Stimulated activated CD4-positive, alpha-beta T cell treated with anti-CD3 and anti-CD28 coated beads, TNF-alpha, amount 100 ng/mL, for 1 hour (primary cell): ENCODE measurements at regions not wholly inside any gene's neighbourhood (a gene's known extent, or its start where the extent isn't known, plus 50 kb on each side); places are given as distances from the start of the nearest gene placed in this dataset.

Experiments
- DNase-seq, 3 donors: peaks; one replicate each; pipeline ENCODE4 v3.0.0-alpha.2; 2020; ENCODE audit warnings: low read depth in 3 of 3, low spot score in 1 of 3

- DNase-seq, result no peak
Measured at GRCh38 chr2:176500901-176501300, 231.7 kb downstream of the MTX2 start.

GRCh38 chr2:176501617-176502016 is 232.4 kb downstream of the MTX2 start:
- DNase-seq, result no peak

DNA sequence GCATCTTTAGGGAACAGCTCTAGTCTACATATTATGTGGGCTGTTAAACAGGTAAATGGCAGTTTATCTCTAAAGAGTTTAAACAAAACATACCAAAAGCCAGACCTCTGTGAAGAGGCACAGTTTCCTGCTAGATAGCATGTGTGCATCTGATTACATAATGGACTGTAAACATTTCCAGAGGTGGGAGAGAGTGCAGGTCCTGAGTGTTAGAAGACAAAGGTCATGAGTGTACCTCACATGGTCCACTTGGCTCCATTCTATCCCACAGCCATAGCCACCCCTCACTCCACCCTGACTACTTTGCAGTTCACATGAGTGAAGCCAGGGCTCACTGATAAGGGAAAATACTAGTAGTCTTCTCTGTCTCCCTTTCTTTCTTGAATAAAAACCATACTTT is 233.4 kb downstream of the MTX2 start:
- DNase-seq, result no peak

GRCh38 chr2:176503776-176504175 is 234.5 kb downstream of the MTX2 start:
- DNase-seq, result no peak

DNA sequence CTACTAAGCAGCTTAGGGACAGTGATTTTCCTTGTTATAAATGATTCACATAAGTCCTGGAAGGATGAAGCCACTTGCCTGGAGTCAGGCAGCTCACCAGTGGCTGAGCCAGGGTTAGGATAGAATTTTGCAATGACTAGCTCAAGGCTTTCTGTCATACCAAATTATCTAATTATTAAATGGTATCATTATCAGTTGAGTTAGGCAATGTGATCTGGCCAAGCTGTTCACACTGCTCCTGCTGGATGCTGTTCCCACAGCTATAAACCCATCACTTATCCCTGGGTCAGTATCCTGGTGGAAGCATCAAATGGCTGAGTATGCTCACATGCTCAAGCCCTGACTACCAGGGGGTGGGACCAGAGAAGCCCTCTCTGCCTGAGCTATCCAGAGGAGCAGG is 235.2 kb downstream of the MTX2 start:
- DNase-seq, result no peak

- DNase-seq, result no peak
Measured at GRCh38 chr2:176507786-176508185, 238.5 kb downstream of the MTX2 start.

GRCh38 chr2:176508374-176508773 is 239.1 kb downstream of the MTX2 start:
- no peak for DNase-seq

- no peak for DNase-seq
Measured at GRCh38 chr2:176508984-176509740, 239.9 kb downstream of the MTX2 start.

GRCh38 chr2:176514276-176514675 is 245.0 kb downstream of the MTX2 start:
- no peak for DNase-seq

DNA sequence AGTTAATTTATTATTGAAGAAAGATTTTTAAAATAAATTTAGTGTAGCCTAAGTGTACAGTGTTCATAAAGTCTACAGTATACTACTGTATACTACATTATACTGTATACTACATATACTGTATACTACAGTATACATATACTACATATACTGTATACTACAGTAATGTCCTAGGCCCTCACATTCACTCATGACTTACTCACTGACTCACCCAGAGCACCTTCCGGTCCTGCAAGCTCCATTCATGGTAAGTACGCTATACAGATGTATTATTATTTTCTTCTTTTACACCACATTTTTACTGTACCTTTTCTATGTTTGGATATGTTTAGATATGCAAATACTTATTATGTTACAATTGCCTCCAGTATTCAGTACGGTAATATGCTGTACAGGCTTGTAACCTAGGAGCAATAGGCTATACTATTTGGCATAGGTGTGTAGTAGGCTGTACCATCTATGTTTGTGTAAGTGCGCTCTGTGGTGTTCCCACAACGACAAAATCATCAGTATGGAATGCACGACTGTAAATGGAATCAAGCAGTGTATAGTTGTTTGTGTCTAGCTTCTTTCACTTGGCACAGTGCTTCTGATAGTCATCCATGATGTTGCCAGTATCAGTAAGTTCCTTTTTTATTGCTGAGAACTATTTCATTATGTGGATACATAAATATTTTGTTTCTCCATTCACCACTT is 245.7 kb downstream of the MTX2 start:
- no peak for DNase-seq

DNA sequence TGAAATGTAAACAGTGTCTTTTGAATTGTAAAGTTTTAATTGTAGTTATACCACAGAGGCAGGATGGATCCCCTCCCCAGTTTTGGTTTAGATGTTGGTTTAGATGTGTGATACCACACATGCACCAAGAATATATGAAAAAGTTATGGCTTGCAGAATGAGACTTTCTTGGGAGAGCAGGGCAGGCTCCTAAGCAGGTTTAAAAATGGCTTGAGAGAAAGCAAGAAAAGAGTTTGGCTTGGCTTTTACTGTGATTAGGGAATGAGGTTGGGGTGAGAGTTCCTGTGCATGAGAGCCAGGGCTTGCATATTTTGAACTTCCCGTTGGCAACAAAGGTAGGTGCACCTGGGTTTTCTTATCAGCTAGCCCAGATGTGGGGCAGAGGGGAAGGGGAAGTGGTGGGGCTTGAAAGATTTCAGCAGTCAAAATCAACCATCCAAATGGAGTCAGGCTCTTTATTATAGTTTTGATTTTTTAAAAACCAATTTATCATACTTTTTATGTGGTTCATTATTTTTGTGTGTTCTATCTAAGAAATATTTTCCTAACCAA is 246.9 kb downstream of the MTX2 start:
- DNase-seq, result no peak

- DNase-seq, result no peak
Measured at GRCh38 chr2:176518823-176519222, 249.6 kb downstream of the MTX2 start.

- DNase-seq, result no peak
Measured at GRCh38 chr2:176521878-176522670, 252.8 kb downstream of the MTX2 start.

DNA sequence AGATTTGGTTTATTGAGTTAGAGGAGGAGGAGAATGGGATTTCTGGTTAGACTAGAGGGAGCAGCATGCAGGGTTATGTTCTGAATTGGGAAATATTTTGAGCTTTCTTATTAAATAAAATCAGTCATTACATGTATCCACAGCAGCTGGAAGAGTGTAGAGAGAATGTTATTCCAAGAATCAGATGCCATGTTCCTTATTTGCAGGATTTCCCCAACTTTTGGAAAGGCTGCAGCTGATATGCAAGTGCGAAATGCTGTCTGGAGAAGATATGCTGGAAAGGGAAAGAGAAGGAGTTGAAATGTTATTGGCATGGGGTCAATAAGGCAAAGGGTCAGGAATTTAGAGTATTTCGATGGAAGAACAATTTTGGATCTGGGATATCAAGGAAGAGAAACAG is 255.8 kb downstream of the MTX2 start:
- no peak for DNase-seq

GRCh38 chr2:176526995-176527901 is 258.0 kb downstream of the MTX2 start:
- DNase-seq, result no peak

- no peak for DNase-seq
Measured at GRCh38 chr2:176531608-176532007, 262.4 kb downstream of the MTX2 start.

DNA sequence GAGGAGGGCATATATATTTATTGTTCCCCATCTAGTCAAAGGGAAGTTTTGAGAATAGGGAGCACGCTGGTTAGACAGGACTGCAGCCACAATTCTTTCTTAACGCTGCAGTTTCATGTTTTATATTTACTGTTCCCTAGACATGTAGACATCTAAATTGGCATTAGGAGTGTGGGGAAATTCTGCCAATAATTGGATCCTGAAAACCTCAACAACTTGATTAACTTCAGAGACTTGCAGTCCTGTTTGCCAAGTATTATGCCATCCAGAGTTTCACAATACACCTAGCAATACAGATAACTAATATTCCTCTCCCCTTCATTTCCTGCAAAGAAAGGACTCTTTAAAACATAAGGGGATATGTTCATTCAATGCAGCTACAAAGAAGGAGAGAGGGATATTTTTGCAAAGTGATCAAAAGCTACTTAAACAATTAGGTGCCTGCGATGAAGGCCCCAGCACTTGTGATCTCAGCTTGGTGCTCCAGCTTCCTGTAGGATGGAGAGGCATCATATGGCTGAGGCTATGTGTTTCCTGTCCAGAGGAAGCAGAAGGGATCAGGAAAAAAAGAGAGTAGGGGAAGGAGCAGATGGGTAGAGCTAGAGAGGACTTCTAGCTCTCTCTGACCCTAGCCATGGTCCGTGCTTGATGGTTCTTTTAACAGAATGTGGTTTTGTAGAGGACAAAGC is 264.4 kb downstream of the MTX2 start:
- no peak for DNase-seq

DNA sequence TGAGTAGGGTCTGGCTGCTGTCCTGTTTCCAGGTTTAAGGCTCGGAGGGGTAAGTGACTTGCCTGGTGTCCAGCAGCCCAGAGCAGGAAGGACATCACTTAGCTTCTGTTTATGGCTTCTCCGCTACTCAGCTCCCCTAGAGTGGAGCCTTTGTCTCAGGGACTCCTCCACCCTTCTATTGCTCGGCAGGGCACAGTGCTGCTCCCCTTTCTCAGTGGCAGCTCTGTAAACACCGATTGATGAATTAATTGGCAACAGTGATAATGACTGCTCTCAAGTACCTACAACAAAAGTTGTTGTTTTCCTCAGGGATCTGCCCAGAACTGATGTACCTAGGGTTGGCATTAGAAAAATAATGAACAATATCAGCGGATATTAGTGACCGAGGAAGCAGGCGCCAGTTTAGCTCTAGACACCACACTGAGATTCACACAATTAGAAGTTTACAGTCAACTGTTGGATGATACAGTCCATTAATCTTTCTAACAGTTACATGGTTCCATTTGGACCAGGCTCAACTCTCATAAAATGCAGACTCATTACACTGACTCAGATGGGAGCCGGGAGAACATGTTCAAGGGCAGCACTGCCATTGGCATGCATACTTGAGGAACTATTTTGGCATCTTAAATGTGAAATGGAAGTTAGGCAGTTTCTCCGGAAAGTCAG is 265.7 kb downstream of the MTX2 start:
- no peak for DNase-seq

- no peak for DNase-seq
Measured at GRCh38 chr2:176535467-176536113, 266.3 kb downstream of the MTX2 start.
